Neural progenitor cell (in vitro differentiated cells): ENCODE measurements at regions not wholly inside any gene's neighbourhood (a gene's known extent, or its start where the extent isn't known, plus 50 kb on each side); places are given as distances from the start of the nearest gene placed in this dataset.

Source experiments
- EZH2 ChIP-seq: fragments of 200-600 bp; sonication (generic); IDR thresholded peaks from 2 replicates; pipeline ENCODE4 v1.6.1; 2017; ENCODE audit warnings: antibody characterized with exemption, mild to moderate bottlenecking, moderate library complexity
- EZH2phosphoT487 ChIP-seq: fragments of 200-600 bp; sonication (generic); IDR thresholded peaks from 2 replicates; pipeline ENCODE4 v1.6.1; 2017; ENCODE audit warnings: antibody characterized with exemption
- TF ChIP-seq, protein P1 (sequence below): fragments of 200-600 bp; sonication (generic); IDR thresholded peaks from 2 replicates; pipeline ENCODE4 v1.5.1; 2017; ENCODE audit warnings: antibody characterized with exemption, mild to moderate bottlenecking

GRCh38 chr14:106062502-106063272 lies 536.3 kb downstream of the TMEM121 start:
- TF ChIP-seq, protein P1, sequence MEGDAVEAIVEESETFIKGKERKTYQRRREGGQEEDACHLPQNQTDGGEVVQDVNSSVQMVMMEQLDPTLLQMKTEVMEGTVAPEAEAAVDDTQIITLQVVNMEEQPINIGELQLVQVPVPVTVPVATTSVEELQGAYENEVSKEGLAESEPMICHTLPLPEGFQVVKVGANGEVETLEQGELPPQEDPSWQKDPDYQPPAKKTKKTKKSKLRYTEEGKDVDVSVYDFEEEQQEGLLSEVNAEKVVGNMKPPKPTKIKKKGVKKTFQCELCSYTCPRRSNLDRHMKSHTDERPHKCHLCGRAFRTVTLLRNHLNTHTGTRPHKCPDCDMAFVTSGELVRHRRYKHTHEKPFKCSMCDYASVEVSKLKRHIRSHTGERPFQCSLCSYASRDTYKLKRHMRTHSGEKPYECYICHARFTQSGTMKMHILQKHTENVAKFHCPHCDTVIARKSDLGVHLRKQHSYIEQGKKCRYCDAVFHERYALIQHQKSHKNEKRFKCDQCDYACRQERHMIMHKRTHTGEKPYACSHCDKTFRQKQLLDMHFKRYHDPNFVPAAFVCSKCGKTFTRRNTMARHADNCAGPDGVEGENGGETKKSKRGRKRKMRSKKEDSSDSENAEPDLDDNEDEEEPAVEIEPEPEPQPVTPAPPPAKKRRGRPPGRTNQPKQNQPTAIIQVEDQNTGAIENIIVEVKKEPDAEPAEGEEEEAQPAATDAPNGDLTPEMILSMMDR, result no peak
- no peak for TF ChIP-seq EZH2phosphoT487
- TF ChIP-seq EZH2, result no peak
